ENCODE measurements at regions not wholly inside any gene's neighbourhood (a gene's known extent, or its start where the extent isn't known, plus 50 kb on each side); places are given as distances from the start of the nearest gene placed in this dataset.

- in situ Hi-C loops (cut with HindIII; ENCODE audit: low sequenced_read_pairs): no loop called here
These were observed 62.0 kb downstream of the HFE start for GRCh38 chr6:26149240-26149639.

- in situ Hi-C loops (cut with HindIII; ENCODE audit: low sequenced_read_pairs): no loop called here
These were observed 65.2 kb downstream of the HFE start for GRCh38 chr6:26152226-26153101.

GRCh38 chr6:26155061-26155930 is 68.1 kb downstream of the HFE start:
- in situ Hi-C loops (cut with HindIII; ENCODE audit: low sequenced_read_pairs): no loop called here

- in situ Hi-C loops (cut with HindIII; ENCODE audit: low sequenced_read_pairs): no loop called here
These were observed 69.0 kb downstream of the HFE start for GRCh38 chr6:26156105-26156849.

GRCh38 chr6:26156850-26157250 is 69.6 kb downstream of the HFE start:
- in situ Hi-C loops (cut with HindIII; ENCODE audit: low sequenced_read_pairs): no loop called here

DNA sequence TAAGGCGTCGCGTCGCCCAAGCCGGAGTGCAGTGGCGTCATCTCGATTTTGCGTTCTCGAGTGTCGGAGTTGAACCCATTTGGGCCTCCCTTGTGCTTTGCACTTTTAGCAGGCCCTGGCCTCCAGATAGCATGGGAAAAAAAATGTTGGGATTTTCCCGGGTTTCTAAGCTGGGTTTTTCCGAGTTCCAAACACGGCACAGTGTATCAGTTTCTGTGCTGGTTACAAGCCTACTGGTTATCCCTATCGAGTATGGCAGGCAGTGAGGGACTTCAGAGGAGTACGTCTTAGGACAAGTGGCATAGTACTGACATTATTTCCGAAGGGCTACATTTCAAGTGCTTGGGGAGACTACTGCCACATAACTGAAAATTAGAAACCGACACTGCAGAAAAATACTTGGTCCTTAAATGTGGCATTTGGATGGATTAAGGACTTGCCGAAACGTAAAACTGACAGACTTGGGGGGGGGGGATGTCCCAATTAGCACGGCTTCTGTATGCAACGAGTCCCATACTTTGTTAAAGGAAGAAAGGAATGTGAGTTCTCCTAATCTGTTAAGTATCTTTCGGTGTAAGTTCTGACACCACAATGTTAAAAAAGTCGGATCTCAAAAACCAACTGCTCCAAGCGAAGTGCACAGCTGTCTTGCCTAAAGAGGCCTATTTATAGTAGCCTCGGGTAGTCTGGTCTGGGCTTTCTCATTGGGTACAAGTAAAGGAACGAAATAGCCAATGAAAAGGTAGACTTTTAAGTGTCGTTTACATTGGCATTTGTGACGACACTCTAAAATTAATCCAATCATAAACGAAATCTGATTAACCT is 70.2 kb downstream of the HFE start:
- in situ Hi-C loops (cut with HindIII; ENCODE audit: low sequenced_read_pairs): no loop called here

- in situ Hi-C loops (cut with HindIII; ENCODE audit: low sequenced_read_pairs): no loop called here
These were observed 70.9 kb downstream of the HFE start for GRCh38 chr6:26158076-26158580.

DNA sequence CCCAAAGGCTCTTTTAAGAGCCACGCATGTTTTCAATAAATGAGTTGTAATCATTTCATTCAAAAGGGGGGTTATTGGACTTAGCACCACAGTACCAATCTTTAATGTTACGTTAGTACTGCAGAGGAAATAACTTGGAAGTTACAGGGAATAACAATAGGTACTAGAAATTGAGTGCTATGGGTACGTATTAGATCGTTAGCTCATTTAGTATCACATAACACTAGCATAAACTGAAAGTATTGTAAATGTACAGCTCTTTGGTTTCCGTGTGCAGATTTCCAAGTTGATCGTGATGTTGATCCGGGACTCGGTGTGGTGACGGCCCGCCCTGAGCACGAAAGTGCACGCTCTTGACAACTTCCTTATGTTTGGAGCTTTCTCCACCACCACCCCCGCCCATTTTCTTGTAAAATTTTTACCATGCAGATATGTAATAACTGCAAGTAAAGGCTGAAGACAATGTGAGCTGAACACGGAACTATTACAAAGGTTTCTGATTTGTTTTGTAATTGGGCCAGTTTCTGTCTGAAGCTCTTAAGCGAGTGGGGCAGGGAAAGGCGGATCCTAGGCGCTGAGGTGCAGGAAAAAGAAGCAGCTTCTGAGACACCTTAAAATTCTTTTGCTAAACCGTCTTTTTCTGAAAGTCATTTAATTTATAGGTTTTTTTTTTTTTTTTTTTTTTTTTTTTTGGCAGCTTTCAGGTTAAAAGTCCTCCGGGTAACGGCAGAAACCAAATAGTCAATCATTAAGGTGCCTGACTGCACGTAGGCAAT is 71.5 kb downstream of the HFE start:
- in situ Hi-C loops (cut with HindIII; ENCODE audit: low sequenced_read_pairs): no loop called here

- in situ Hi-C loops (cut with HindIII; ENCODE audit: low sequenced_read_pairs): loop anchor here (5.0 kb wide), 1 partner anchor 97 kb away; no protein-coding TSS in a partner anchor
These were observed 72.4 kb downstream of the HFE start for GRCh38 chr6:26159357-26160273.

DNA sequence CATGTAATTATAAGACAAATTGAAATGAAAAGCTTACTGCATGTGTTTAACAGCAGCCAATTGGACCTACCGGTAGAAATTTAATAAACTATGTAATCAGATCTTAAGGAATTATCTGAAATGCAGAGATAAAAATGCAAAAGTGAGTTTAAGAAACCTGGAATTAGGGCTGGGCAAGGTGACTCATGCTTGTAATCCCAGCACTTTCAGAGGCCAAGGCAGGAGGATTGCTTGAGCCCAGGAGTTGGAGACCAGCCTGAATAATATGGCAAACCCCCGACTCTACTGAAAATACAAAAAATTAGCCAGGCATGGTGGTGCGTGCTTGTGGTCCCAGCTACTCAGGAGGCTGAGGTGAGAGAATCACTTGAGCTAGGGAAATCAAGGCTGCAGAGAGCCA is 74.1 kb downstream of the HFE start:
- in situ Hi-C loops (cut with HindIII; ENCODE audit: low sequenced_read_pairs): loop anchor here (5.0 kb wide), 1 partner anchor 99 kb away; no protein-coding TSS in a partner anchor

- in situ Hi-C loops (cut with HindIII; ENCODE audit: low sequenced_read_pairs): loop anchor here (5.0 kb wide), 1 partner anchor 100 kb away; no protein-coding TSS in a partner anchor
These were observed 75.2 kb downstream of the HFE start for GRCh38 chr6:26162399-26162798.

DNA sequence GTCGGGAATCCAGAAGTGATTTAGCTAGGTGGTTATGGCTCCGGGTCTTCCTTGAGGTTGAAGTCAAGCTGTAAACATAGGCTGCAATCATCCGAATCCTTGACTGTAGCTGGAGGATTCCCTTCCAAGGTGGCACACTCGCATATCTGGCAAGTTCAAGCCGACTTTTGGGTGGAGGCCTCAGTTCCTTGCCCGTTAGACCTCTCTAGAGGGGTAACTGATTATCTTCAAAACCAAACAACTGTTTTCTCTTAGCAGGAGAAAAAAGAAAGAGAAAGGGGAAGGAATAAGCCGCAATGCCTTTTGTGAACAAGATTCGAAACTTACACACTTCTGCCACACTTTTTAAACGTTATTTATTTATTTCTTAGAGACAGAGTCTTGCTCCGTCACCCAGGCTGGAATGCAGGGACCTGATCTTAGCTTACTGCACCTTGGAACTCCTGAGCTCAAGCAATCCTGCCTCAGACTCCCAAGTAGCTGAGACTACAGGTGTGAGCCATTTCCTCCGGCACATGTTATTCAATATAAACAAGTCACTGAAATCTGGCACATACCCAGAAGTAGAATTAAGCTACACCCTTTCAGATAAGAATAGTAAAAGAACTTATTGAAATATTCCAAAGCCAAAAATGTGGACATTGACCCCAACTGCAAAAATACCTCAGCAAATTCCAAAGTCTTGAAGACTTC is 76.3 kb downstream of the HFE start:
- in situ Hi-C loops (cut with HindIII; ENCODE audit: low sequenced_read_pairs): loop anchor here (5.0 kb wide), 1 partner anchor 101 kb away; no protein-coding TSS in a partner anchor

DNA sequence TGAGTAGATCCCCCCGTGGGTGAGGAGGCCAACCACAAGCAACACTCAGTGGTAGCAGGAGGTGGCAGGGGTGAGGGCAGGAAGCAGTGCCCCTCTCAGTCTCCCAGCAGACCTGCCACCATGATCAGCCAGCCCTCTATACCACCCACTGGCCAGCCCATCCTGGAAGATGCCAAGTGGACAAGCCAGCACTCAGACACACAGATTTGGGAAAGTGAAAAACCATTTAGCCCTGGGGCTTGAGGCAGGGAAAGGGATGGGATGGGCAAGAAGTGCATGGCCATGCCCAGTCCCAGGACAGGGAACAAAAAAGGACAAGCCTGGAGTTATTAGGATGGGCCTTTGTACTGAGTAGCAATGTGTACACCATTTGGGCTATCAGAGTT is 76.9 kb downstream of the HFE start:
- in situ Hi-C loops (cut with HindIII; ENCODE audit: low sequenced_read_pairs): loop anchor here (5.0 kb wide), 1 partner anchor 102 kb away; no protein-coding TSS in a partner anchor

DNA sequence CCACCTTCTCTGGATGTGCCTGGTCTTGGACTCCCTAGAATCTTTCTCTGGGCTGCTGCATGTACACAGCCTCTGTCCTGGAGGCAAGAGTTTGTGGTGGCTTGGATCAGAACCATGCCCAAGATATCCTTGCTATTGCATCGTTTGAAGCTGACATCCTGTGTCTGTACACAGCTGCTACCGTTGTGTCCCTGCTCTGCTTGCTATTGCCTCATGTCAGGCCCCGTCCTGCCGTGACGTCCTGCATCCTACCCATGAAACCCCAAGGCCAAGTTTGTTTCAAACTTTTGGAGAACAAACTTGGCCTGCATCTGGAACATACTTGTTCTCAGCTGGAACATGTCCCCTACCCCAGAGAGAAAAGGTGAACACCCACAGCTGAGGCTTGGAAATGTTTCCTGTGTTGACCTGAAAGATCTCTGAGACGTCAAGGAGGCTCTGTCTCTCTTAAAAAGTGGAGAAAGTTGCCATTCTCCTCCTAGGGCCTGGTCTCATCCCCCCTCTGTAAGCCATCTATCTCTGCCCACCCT is 78.1 kb downstream of the HFE start:
- in situ Hi-C loops (cut with HindIII; ENCODE audit: low sequenced_read_pairs): no loop called here

GRCh38 chr6:26170181-26170580 is 83.0 kb downstream of the HFE start:
- in situ Hi-C loops (cut with HindIII; ENCODE audit: low sequenced_read_pairs): no loop called here

DNA sequence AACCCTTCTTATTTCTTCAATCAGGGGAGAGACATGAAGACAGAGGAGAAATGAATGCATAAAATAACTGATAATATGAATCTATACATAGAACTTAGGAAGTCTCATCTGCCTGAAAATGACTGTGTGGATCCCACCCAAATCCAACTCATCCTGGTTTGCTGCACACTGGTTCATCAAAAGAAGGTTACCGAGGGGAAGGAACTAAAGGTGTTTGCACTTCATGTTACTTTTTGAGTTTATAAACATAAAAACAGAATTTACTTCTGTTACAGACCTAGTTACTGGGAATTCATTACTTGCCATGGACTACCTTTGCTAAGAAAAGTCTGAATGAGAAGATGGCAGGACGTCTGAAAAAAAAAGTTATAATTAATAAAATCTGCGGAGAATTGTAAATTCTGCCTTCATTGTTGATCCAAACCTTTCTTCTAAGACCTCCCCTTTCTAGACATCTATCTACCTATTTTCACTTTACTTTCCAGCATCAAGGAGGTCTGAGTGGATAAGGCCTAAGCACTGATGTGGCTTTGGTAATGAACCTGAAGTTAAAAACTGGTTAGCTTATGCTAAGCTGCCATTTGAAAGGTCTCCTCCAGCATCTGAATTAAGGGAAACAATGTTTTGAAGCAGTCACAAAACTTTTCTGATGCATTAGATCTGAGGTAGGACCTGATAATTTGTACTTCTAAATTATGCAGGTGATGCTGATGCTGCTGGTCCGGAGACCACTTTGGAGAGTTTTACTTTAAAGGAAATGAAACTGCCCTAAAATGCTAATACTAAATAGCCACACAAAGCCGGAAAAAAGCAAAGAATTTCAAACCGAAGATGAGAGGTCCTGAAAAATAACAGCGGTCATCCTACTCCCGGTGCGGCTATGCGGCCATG is 84.0 kb downstream of the HFE start:
- in situ Hi-C loops (cut with HindIII; ENCODE audit: low sequenced_read_pairs): no loop called here

Data from DLD1 (cell line).